Left lung (tissue), 4 donors: ENCODE measurements at regions not wholly inside any gene's neighbourhood (a gene's known extent, or its start where the extent isn't known, plus 50 kb on each side); places are given as distances from the start of the nearest gene placed in this dataset.

Experiments used
- ATAC-seq: fragments of 200-7000 bp; cut with Tn5 transposase; one replicate; pipeline ENCODE4 v1.9.1; 2020; ENCODE audit warnings: moderate library complexity
- DNase-seq, 4 donors: peaks; one replicate each; pipeline ENCODE4 v3.0.0-alpha.2; 2013 to 2020
- H3K27ac ChIP-seq, 2 donors: fragments of 200-600 bp; sonication (generic) in 1 of 2; one replicate each; pipeline versions ENCODE4 v1.5.0 to v1.8.0; 2020 to 2021
- H3K27me3 ChIP-seq, 2 donors: fragments of 200-600 bp; sonication (generic) in 1 of 2; one replicate each; pipeline versions ENCODE4 v1.5.0 to v1.8.0; 2020 to 2021
- H3K36me3 ChIP-seq, 2 donors: fragments of 200-600 bp; sonication (generic) in 1 of 2; one replicate each; pipeline versions ENCODE4 v1.5.0 to v1.8.0; 2020 to 2021
- H3K4me1 ChIP-seq, 2 donors: fragments of 200-600 bp; one replicate each; pipeline ENCODE4 v1.8.0; 2021
- H3K4me3 ChIP-seq, 2 donors: fragments of 200-600 bp; sonication (generic) in 1 of 2; one replicate each; pipeline versions ENCODE4 v1.5.0 to v1.8.0; 2020 to 2021; ENCODE audit warnings: mild to moderate bottlenecking in 1 of 2
- H3K9me3 ChIP-seq, 2 donors: fragments of 200-600 bp; sonication (generic) in 1 of 2; one replicate each; pipeline versions ENCODE4 v1.5.0 to v1.8.0; 2020 to 2021
- intact Hi-C, 2 donors: fragments of 100-400 bp; cut with DNase I; formaldehyde crosslinking; loops; one replicate each; pipeline versions ENCODE4 v1.11.2 to v1.14.2; 2022
- TF ChIP-seq, protein P1 (sequence below), 2 donors: fragments of 200-600 bp; sonication (generic) in 1 of 2; IDR thresholded peaks; one replicate each; pipeline versions ENCODE4 v1.5.0 to v1.8.0; 2021; ENCODE audit warnings: antibody characterized with exemption in 2 of 2
- donor health status: DM: no; HTN: yes; CAD: no.
- donor health status: DM: no; HTN: no; CAD: no.

DNA sequence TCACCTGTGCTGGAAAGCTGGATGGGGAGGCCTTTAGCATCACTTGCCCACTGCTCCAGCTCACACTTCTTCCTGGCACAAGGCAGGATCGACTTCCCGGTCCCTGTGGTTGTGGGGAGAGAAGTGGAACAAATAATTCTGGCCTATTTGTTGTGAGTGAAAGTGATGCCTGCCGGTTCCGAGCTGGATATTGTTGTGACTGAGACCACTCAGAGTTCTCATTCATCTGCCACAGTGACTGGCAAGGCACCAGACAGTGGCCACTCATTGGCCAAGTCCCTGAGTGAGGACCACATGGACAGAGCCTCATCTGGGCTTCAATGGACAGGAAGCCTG is 191.9 kb downstream of the PTPRU start:
- Histone ChIP-seq H3K27ac (no peak overlapping the region), H3K9me3 (peaks cover 0 to 6% of the 10 kb centered on the region in 2 donors), H3K4me3 (no peak overlapping the region), H3K4me1 (no peaks in the 10 kb centered on the region), H3K27me3 (peaks cover 0 to 4% of the 10 kb centered on the region in 2 donors), H3K36me3 (no peaks in the 10 kb centered on the region)
- TF ChIP-seq, protein P1, sequence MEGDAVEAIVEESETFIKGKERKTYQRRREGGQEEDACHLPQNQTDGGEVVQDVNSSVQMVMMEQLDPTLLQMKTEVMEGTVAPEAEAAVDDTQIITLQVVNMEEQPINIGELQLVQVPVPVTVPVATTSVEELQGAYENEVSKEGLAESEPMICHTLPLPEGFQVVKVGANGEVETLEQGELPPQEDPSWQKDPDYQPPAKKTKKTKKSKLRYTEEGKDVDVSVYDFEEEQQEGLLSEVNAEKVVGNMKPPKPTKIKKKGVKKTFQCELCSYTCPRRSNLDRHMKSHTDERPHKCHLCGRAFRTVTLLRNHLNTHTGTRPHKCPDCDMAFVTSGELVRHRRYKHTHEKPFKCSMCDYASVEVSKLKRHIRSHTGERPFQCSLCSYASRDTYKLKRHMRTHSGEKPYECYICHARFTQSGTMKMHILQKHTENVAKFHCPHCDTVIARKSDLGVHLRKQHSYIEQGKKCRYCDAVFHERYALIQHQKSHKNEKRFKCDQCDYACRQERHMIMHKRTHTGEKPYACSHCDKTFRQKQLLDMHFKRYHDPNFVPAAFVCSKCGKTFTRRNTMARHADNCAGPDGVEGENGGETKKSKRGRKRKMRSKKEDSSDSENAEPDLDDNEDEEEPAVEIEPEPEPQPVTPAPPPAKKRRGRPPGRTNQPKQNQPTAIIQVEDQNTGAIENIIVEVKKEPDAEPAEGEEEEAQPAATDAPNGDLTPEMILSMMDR (IDR thresholded peaks at IDR 0.05): no peak
- intact Hi-C loops: no loop called here
- no peak for DNase-seq
- no peak for ATAC-seq

DNA sequence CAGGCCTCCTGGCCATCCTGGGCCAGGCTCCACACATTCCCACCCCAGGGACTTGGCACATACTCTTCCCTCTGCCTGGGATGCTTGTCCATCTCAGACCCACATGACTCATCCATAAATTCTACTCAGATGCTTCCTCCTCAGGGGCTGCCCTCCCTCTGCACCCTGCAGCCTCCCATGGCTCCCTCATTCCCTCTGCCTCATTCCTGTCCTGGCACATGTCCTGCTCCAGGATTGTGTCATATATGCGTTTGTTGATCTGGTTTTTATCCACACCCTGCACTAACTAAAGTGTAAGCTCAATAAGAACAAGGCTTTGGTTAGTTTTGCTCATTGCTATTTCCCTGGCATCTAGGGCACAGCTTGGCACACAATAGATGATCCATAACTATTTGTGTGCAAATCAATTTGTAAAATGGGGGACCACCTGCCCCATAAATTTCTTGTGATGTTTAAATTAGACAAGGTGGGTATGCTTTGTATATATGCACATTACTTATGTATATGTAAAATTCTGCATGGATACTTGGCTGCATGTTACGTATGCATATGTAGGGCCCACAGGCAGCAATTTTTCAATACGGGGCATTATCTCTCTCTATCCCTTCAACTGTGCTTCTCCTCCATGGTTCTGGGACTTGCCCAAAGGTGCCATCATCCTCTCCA is 191.4 kb downstream of the PTPRU start:
- intact Hi-C loops: no loop called here
- no peak overlapping the region for H3K4me3 ChIP-seq
- H3K36me3 ChIP-seq: no peaks in the 10 kb centered on the region
- no peak overlapping the region for H3K27ac ChIP-seq
- TF ChIP-seq, protein P1 (IDR thresholded peaks at IDR 0.05): no peak
- no peak for DNase-seq
- peaks cover 0 to 6% of the 10 kb centered on the region in 2 donors for H3K9me3 ChIP-seq
- no peaks in the 10 kb centered on the region for H3K4me1 ChIP-seq
- H3K27me3 ChIP-seq: peaks cover 0 to 4% of the 10 kb centered on the region in 2 donors
- ATAC-seq: no peak

DNA sequence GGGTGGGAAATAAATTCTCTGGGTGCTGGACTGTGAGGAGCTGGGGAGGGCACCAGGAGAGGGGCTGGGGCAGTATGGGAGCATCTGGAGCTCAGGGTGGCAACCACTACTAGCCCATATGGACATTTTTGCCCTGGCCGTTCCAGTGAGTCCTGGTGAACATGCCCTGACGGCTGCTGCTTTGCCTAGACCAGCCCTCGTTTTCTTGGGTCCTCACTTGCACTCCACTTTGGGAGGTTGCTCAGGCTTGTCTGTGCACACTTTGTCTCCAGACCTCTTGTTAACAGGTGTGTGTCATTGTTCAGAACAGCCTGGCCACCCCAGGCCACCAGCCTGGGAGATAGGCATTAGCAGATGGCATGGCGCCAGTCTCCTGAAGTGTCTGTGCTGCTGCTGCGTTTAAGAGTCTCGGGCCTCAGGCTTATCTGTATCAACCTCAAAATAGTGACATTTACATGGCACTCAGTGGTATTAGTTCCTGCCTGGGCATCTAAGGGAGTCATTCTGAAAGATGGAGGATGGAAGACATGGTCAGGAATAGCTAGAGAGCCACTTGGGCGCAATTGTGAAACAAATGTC is 190.5 kb downstream of the PTPRU start:
- no peaks in the 10 kb centered on the region for H3K4me1 ChIP-seq
- TF ChIP-seq, protein P1 (IDR thresholded peaks at IDR 0.05): no peak
- ATAC-seq (no peak), DNase-seq (no peak)
- no peak overlapping the region for H3K27ac ChIP-seq
- intact Hi-C loops: no loop called here
- H3K36me3 ChIP-seq: no peaks in the 10 kb centered on the region
- peaks cover 0 to 4% of the 10 kb centered on the region in 2 donors for H3K27me3 ChIP-seq
- no peak overlapping the region for H3K4me3 ChIP-seq
- H3K9me3 ChIP-seq: peaks cover 0 to 6% of the 10 kb centered on the region in 2 donors

DNA sequence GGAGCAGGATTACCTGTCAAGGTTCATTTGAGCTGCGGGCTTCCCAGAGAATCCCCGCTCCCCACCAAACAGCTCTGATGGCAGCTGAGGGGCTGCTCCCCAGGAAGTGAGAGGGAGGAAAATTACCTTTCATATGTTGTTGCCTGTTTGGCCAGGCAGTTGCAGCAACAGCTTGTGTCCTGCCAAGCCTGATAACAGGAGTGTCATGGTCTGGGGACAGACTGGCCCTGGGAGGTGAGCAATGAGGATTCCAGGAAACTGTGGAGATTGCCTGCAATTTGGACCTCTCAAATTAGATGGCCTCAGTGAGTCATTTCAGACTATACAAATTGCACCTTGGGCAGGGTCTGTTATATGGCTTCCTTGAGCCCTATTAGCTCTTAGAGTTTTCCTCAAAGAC is 189.3 kb downstream of the PTPRU start:
- peaks cover 0 to 7% of the 10 kb centered on the region in 2 donors for H3K27me3 ChIP-seq
- no peaks in the 10 kb centered on the region for H3K4me1 ChIP-seq
- no peak for DNase-seq
- H3K4me3 ChIP-seq: no peak overlapping the region
- peaks cover 0 to 6% of the 10 kb centered on the region in 2 donors for H3K9me3 ChIP-seq
- no peak overlapping the region for H3K27ac ChIP-seq
- no peak for ATAC-seq
- intact Hi-C loops: no loop called here
- no peaks in the 10 kb centered on the region for H3K36me3 ChIP-seq
- TF ChIP-seq, protein P1 (IDR thresholded peaks at IDR 0.05): no peak

DNA sequence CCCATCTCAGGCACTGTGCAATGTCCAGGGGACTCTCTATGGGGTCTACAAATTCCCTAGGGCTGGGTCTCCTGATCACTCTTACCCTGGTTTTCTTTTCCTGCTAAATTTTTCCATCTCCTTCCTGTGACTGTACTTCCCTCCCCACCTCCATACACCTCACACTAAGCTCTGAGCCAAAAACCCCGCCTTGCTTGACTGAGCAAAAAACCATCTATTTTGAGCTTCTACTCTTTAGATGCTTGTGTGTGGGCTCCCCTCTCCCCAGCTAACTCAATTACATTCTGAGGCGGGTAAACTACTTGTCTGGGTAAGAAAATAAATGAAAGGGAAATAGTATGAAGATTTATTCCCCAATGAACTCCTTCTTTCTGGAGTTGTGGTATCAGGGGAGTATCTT is 187.9 kb downstream of the PTPRU start:
- H3K4me1 ChIP-seq: no peaks in the 10 kb centered on the region
- no peaks in the 10 kb centered on the region for H3K36me3 ChIP-seq
- ATAC-seq (no peak), DNase-seq (no peak)
- H3K27ac ChIP-seq: no peak overlapping the region
- TF ChIP-seq, protein P1 (IDR thresholded peaks at IDR 0.05): no peak
- peaks cover 0 to 7% of the 10 kb centered on the region in 2 donors for H3K27me3 ChIP-seq
- intact Hi-C loops: no loop called here
- H3K4me3 ChIP-seq: no peak overlapping the region
- peaks cover 0 to 8% of the 10 kb centered on the region in 2 donors for H3K9me3 ChIP-seq
